Upper lobe of left lung (tissue), 4 donors: ENCODE measurements at regions not wholly inside any gene's neighbourhood (a gene's known extent, or its start where the extent isn't known, plus 50 kb on each side); places are given as distances from the start of the nearest gene placed in this dataset.

ENCODE experiments used
- EP300 ChIP-seq, 4 donors: sonication (generic); formaldehyde crosslinking; IDR thresholded peaks; one replicate each; pipeline ENCODE4 v1.5.1; 2017; ENCODE audit warnings: antibody characterized with exemption in 4 of 4, control low read depth in 2 of 4
- POLR2A ChIP-seq, 4 donors: fragments of 450-650 bp; IDR thresholded peaks; one replicate each; pipeline ENCODE4 v1.5.1; 2016 to 2017; ENCODE audit warnings: antibody characterized with exemption in 4 of 4, mild to moderate bottlenecking in 2 of 4
- TF ChIP-seq, protein P1 (sequence below), 6 experiments: fragments of 450-650 bp in 4 of 6; fragments of 200-600 bp in 2 of 6; sonication (generic) in 2 of 6; IDR thresholded peaks; one replicate each; pipeline ENCODE4 v1.5.1; 2016 to 2019; ENCODE audit warnings: antibody characterized with exemption in 6 of 6

DNA sequence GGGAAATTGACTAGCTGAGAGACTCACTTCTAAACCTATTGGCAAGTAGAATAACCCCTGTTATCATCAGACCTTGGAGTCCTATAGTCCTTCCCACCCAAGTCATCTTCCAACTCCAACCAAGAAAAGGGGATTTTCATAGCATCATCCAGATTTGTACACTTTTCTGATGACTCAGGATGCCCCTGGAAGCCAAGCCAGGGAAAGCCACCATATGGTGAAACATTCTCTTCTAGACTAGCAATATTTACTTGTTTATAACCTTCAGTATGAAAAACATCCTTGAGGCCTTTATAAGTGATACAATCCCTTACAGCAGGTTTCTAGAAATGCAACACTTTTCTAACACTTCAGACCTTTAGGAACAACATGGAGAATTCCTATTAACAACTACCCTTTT lies 618.8 kb upstream of the CDH11 start:
- no peak for TF ChIP-seq EP300 (IDR thresholded peaks at IDR 0.05)
- TF ChIP-seq, protein P1, sequence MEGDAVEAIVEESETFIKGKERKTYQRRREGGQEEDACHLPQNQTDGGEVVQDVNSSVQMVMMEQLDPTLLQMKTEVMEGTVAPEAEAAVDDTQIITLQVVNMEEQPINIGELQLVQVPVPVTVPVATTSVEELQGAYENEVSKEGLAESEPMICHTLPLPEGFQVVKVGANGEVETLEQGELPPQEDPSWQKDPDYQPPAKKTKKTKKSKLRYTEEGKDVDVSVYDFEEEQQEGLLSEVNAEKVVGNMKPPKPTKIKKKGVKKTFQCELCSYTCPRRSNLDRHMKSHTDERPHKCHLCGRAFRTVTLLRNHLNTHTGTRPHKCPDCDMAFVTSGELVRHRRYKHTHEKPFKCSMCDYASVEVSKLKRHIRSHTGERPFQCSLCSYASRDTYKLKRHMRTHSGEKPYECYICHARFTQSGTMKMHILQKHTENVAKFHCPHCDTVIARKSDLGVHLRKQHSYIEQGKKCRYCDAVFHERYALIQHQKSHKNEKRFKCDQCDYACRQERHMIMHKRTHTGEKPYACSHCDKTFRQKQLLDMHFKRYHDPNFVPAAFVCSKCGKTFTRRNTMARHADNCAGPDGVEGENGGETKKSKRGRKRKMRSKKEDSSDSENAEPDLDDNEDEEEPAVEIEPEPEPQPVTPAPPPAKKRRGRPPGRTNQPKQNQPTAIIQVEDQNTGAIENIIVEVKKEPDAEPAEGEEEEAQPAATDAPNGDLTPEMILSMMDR (IDR thresholded peaks at IDR 0.05), result no peak
- no peak for TF ChIP-seq POLR2A (IDR thresholded peaks at IDR 0.05)
